Fibroblast of mammary gland (primary cell): ENCODE measurements at regions not wholly inside any gene's neighbourhood (a gene's known extent, or its start where the extent isn't known, plus 50 kb on each side); places are given as distances from the start of the nearest gene placed in this dataset.
"Not testable (repeated sequence)": the region's sequence is repeated elsewhere in the genome, so short reads cannot be mapped to it uniquely, and the experiment has no call there.

ENCODE experiments used
- DNase-seq: peaks from one replicate; pipeline ENCODE4 v3.0.0-alpha.2; 2010; ENCODE audit warnings: low read depth
- H3K4me3 ChIP-seq: 2 replicates; pipeline ENCODE4 v1.5.1; 2011; ENCODE audit warnings: low read depth, mild to moderate bottlenecking, low read length, moderate library complexity; ENCODE audit not compliant: control insufficient read depth
- CTCF ChIP-seq: conservative IDR thresholded peaks from 2 replicates; pipeline ENCODE4 v1.5.1; 2011; ENCODE audit warnings: low read depth, low read length, inconsistent platforms; ENCODE audit not compliant: control insufficient read depth, insufficient read depth

DNA sequence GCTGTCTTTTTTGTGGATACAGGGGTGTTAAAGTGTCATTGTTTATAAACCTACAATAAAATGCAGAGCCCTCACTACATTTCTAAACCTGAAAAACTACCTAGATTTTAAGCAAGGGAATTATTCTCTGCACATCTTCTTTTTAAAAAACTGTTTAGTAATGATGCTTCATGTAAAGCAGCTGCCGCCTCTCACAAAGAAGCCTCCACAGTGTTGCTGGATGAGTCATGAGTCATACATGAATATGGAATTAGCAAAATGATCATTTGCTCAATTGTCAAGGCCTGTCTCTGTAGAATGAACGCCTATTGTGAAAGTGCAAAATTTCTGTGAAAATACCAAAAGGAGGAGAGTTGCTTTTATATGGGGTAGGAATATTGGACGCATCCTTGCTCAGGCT is 259.5 kb upstream of the CHRM3 start:
- H3K4me3 ChIP-seq: no peak overlapping the region
- TF ChIP-seq CTCF: no peak
- DNase-seq: peak; percentile 2

DNA sequence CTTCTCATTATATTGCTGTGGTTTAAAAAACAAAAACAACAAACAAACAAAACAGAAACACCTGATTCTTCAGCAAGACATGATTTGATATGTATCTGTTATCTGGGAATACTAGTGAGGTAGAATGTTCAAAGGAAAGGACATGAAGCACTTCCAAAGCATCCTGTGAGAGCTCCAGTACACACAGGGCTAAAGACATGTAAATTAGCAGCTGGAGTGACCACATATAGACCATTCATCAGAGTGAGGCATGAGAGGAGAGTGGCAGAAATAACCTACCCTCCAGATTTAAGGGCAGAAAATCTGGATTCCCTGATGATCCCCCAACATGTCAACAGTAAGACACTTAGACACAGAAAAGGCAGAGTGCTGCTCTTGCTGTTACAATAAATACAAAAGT is 260.5 kb upstream of the CHRM3 start:
- H3K4me3 ChIP-seq: no peak overlapping the region
- TF ChIP-seq CTCF: no peak
- DNase-seq: no peak

DNA sequence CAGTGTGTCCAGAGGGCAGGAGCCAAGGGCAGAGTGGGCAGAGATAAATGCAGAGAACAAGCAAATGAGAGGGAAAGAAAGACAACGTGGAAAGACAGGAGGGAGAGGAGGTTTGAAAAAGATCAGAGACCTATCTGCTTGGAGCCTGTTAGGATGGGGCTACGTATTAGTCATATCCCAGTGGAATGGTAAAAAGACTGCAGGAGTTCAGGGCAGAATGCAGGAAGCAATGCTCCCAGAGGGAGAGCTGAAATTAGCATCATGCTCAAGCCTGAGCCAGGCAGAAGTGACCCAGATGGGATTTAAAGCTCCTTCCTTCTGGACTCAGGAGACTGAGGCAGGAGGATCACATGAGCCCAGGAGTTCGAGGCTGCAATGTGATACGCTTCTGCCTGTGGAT is 261.3 kb upstream of the CHRM3 start:
- no peak for TF ChIP-seq CTCF
- DNase-seq: peak; percentile 38
- no peak overlapping the region for H3K4me3 ChIP-seq

DNA sequence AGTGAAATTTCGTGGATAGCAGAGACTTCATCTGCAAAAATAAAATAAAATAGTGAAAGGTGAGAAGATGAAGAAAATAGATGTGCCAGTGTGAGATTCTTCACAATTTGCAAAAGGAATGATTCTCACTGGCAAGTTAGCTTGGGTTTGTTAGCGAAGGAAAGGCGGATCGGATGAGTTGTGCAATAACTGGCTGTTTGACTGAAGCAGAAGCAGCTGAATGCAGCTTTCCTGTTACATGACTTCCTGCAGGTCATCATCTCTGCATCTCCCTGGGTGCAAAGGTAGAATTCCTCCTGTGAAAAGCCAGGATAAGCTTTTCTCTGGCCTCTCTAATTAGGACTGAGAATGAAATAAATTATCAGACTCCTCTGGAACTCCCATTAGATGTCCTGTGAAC is 263.1 kb upstream of the CHRM3 start:
- H3K4me3 ChIP-seq: no peak overlapping the region
- no peak for DNase-seq

DNA sequence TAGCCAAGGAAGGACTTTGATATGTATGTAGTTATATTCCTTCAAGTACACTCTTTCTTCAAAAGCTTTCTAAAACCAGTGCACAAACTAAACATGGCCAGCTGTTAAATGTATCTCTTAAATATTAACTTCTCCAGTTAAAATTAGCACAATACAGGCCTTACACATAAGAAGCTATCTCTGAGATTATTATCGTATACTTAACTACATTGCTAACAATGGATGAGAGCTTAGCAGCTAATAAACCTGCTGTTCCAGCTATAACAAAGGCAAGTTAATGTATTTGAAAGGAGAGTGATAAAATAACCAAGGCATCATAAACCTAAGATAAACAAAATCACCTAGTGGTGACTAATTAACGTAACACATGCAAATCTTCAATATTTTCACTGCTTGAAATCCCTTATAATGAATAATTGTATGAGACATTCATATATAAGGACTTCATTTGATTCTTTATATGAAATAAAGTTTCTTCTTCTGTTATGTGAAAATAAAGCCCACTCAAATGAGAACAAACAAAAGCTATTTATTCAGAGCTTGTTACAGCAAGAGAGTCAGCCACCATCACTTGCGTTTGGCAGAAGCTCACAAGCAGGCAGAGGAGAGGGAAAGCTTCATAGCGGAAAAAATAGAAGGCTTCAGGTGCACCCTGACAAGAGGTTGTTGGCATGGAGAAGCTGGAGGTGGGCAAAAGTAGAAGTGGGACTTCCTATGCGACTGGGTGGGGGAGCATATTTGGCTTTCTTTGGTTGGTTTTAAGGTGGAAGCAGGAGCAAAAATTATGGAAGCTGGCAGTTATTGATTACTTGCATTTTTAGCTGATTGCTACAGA is 274.1 kb upstream of the CHRM3 start:
- TF ChIP-seq CTCF: no peak
- DNase-seq: no peak
- H3K4me3 ChIP-seq: no peak overlapping the region

More for the DNA sequence above, 263.1 kb upstream of the CHRM3 start:
- no peak for TF ChIP-seq CTCF

- DNase-seq: no peak
- TF ChIP-seq CTCF: no peak
- H3K4me3 ChIP-seq: no peak overlapping the region
Observed at GRCh38 chr1:239107676-239108075, 278.7 kb upstream of the CHRM3 start.

- not testable (repeated sequence) for H3K4me3 ChIP-seq, DNase-seq
Observed at GRCh38 chr1:239106689-239107088, 279.7 kb upstream of the CHRM3 start.
